ENCODE measurements at regions not wholly inside any gene's neighbourhood (a gene's known extent, or its start where the extent isn't known, plus 50 kb on each side); places are given as distances from the start of the nearest gene placed in this dataset.
A peak's percentile ranks its signal among the peaks of the same experiment; 100 is the strongest.

DNA sequence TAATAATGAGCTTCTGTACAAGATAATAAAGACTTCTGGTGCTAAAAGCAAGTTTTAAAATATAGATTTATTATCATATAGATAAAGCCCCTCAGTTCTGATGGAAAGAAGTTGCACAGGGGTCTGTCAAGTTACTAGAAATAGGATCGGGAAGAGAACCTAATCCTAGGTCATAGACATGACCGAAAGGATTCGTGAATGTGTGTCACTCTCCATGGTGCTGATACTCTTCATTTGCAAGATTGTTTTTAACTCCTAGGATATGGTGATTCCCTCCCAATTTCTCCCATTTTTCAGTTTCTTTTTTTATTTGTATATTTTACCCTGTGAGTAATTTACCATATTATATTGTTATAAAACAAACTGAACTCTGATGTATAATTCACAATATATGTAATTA is 58.9 kb upstream of the CTNNA2 start:
- no peak for DNase-seq

- DNase-seq, result no peak
These were observed 60.2 kb upstream of the CTNNA2 start for GRCh38 chr2:79452651-79453050.

DNA sequence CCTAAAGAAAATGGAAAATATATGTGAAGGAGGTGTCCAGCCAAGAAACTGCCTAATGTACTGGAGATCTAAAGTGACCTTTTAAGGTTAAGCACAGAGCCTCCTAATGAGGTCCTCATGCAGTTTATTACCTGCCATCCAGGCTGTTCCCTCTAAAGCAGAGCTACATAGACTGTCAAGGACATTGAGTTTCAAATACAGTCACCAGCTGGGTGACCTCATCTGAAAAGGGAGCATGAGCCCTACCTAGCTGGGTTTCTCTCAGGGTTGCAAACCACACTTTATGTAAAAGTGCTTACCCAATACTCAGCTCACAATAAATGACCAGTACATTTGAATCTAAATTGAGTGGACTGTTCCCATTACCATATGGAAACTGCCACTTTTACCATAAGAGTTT is 65.4 kb upstream of the CTNNA2 start:
- no peak for DNase-seq

- no peak for DNase-seq
These were observed 66.5 kb upstream of the CTNNA2 start for GRCh38 chr2:79446313-79446712.

- no peak for DNase-seq
These were observed 75.2 kb upstream of the CTNNA2 start for GRCh38 chr2:79437433-79438267.

GRCh38 chr2:79434362-79434761 is 78.5 kb upstream of the CTNNA2 start:
- no peak for DNase-seq

DNA sequence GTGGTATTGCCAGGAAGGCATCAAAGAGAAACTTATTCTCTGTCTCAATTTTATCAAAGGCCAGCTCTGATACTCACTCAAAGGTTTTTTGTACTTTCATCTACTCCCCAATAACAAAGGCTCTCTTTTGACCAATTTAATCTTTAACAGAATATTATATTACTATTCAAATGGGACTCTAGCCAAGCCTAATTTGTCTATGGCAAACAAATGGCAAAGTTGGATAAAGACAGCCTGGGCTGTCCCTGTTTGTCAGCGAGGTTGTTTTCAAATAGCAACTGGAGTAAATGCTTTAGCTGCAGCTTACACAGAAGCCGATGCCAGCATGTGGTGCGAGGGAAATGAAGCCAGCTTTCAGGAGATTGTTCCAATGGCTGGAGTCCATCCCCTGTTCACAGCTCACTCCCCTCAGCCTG is 80.1 kb upstream of the CTNNA2 start:
- DNase-seq, result no peak

DNA sequence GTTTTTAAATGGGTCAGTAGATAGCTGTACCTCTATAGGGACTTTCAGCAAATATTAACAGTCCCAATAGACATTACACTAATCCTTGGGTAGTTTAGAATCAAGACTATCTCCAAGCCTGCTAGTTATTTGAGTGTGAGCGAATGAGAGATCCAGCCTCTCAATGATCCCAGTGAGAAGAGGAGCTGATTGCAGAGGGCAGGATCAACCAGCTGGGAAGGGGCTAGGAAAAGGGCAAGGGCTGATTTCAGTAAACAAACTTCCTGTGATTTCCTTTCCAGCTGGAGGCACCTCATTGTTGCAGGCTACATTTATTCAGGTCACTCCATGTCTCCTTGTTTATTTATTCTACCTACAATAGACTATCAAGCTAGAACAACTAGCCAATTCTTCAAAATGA is 84.1 kb upstream of the CTNNA2 start:
- no peak for DNase-seq

GRCh38 chr2:79414690-79415089 is 98.2 kb upstream of the CTNNA2 start:
- DNase-seq, result no peak

GRCh38 chr2:79394485-79394859 is 118.4 kb upstream of the CTNNA2 start:
- no peak for DNase-seq

DNA sequence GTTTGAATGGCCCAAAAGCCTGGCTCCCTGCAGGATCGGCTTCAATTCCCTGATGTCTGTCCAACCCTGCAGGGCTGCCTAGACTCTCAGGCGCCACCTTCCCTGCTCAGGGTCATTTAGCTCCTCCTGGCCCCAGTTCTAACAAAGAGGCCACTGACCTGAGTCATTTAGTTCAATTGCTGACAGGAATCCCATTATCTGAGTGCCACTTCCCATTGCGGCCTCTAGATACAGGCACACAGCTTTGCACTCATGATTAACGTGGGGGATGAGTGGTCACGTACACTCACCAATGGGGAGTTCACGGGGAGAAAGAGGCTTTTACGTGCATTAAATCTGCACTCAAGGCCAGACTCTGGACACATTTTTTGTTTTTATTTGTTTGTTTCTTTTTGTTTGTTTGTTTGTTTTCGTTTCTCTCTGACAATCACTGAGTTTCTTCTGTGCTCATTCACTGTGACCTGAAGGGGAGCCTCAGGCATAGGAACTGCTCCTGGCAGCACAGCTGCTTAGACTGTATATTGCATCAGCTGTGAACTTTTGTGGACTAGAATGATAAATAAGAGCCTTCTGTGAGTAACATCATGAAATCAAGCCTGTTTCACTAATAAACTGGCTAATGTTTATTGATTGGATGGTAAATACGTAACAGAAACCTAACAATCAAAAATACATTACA is 118.9 kb upstream of the CTNNA2 start:
- peak; percentile 2 for DNase-seq

GRCh38 chr2:79393107-79393685 is 119.7 kb upstream of the CTNNA2 start:
- no peak for DNase-seq

- no peak for DNase-seq
These were observed 123.4 kb upstream of the CTNNA2 start for GRCh38 chr2:79389481-79389880.

DNA sequence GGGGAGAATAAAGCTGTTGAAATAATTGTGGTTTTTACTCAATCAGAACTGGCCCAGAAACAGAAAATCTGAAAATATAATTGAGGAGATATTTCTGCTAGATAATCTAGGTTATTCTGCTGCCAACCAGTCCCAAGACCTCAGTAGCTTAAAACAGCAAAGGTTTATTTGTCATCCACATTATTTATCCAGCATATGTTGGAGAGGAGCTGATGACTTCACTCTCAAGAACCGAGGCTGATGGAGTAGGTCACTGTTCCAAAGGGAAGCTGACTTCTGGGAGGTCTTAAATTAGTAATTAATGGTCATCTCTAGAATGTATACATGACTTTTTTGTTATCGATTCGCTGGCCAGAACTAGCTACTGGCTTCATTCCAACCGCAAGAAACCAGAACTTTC is 124.8 kb upstream of the CTNNA2 start:
- DNase-seq, result no peak

DNA sequence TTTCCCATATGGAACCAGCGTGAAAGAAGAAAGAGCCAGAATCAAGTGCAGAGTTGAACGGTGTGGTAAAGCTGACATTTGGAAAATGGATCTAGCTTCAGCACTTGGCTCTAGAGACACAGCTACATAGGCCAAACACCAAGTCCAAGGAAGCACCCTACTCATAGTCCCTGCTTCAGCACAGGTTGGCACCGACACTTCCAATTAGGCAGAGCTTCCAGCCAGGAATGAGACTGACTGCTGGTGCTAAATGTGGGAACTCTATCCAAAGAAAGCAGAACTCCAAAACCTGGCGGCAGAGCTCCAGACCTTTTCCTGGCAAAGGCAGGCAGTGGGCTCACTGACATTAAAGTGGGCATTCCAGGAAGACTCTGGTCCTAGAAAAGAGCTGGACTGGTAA is 125.4 kb upstream of the CTNNA2 start:
- DNase-seq, result no peak

- no peak for DNase-seq
These were observed 129.2 kb upstream of the CTNNA2 start for GRCh38 chr2:79383681-79384080.

DNA sequence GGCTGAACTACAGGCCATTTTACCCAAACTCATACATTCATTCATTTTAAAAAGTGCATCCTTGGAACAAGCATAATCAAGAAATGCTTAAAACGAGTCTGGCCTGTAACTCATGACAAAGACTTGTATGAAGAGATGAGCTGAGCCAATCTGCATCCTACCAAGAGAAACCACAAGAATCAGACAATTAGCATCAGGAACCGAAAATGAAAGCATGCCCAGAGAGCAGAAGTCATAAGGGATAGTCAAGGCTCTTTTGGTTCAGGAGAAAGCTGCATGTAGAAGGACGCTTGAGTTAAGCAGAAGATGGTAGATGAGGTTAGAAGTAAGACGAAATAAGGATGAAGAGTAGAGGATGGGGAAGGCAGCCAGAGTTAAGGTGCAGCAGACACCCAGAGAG is 137.0 kb upstream of the CTNNA2 start:
- DNase-seq, result no peak

GRCh38 chr2:79373358-79374130 is 139.3 kb upstream of the CTNNA2 start:
- no peak for DNase-seq

DNA sequence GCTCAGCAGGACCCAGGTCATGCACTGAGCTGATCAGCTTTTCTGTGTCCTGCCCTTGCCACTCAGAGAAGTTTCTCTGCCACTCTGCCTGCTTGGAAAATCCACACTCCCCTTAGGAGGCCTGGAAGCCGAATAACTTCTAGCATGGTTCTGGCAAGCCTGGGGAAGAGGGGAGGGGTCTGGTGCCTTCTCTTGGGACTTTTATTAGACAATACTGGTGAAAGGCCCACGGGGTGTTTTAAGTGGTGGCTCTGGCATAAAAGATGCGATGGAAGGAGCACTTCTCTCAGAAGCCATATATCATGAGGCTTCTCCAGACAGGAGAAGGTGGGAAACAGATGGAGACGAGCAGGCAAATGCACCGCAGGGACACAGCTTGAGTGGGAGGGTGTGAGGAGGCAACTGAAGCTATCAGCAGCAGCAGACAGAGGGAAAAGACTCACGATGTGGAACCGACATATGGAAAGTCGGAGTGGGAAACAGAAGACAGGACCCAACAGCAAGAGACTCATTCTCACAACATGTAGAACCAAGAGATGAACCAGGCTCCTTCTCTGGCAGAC is 141.8 kb upstream of the CTNNA2 start:
- no peak for DNase-seq

- no peak for DNase-seq
These were observed 143.7 kb upstream of the CTNNA2 start for GRCh38 chr2:79369127-79369526.

GRCh38 chr2:79368116-79368630 is 144.7 kb upstream of the CTNNA2 start:
- DNase-seq, result no peak

DNA sequence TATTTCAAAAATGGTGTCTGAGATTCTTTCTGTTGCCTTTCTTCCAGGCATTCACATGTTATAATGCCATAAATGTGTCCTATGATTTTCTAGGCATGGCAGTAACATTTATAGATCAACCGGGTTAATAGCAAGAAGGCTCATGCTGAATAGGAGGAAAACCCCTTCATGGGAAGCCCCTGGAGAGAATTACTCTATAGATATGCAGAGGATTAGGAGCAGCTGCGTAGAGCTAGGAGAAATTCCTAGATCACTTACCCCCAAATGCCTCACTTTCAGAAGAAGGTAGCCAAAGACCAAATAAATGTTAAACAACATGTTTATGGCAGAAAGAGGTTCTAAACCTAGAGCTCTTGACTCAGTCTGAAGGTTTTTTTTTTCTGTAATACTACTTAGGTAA is 153.4 kb upstream of the CTNNA2 start:
- DNase-seq, result no peak

GRCh38 chr2:79355569-79355968 is 157.3 kb upstream of the CTNNA2 start:
- no peak for DNase-seq
